HepG2 (cell line): ENCODE measurements at regions not wholly inside any gene's neighbourhood (a gene's known extent, or its start where the extent isn't known, plus 50 kb on each side); places are given as distances from the start of the nearest gene placed in this dataset.

Source experiments
- ATAC-seq: fragments of 200-7000 bp; cut with Tn5 transposase; 3 replicates; pipeline ENCODE4 v1.9.1; 2020; ENCODE audit warnings: mild to moderate bottlenecking, moderate library complexity
- BruUV-seq: library from RNA; stranded (reverse); fragments of 400-500 nt; replicated peaks from 2 replicates; lab custom pipeline; 2021; lab: Mats Ljungman, UMichigan
- CTCF ChIA-PET: fragments of 300-600 bp; formaldehyde crosslinking; extraction: SDS; loops from one replicate; lab custom pipeline; 2021; ENCODE audit warnings: low total read pairs, inconsistent platforms, low intra/inter-chr PET ratio; lab: Yijun Ruan, JAX
- POLR2A ChIA-PET: fragments of 350-600 bp; sonication (Branson Sonifier 250); formaldehyde crosslinking; loops from one replicate; lab custom pipeline; 2020; ENCODE audit warnings: antibody characterized with exemption, inconsistent platforms; lab: Yijun Ruan, JAX
- DNase-seq: peaks from one replicate; pipeline ENCODE4 v3.0.0-alpha.2; 2015; ENCODE audit warnings: low spot score
- FAIRE-seq: peaks from 3 replicates; lab custom pipeline; 2011; peaks lifted over from hg19 to GRCh38; lab: Jason Lieb, UNC
- H2AFZ ChIP-seq: one replicate; pipeline ENCODE4 v1.6.1; 2011; ENCODE audit warnings: low read length, inconsistent platforms
- H3K27ac ChIP-seq: fragments of 300-600 bp; 3 replicates; pipeline ENCODE4 v1.8.0; 2011; ENCODE audit warnings: mixed run types, mild to moderate bottlenecking, mixed read lengths, low read length, inconsistent platforms; ENCODE audit not compliant: insufficient read depth; ENCODE audit errors: extremely low read length
- H3K27me3 ChIP-seq, 2 experiments: fragments of 200-600 bp in 1 of 2; 2 replicates in 1 of 2; 3 replicates in 1 of 2; pipeline versions ENCODE4 v1.6.0 to v1.8.0; 2011; ENCODE audit warnings: low read length in 2 of 2, mild to moderate bottlenecking in 2 of 2, moderate library complexity in 2 of 2, inconsistent platforms in 1 of 2; ENCODE audit not compliant: insufficient read depth in 2 of 2, control insufficient read depth in 1 of 2
- H3K36me3 ChIP-seq, 2 experiments: fragments of 200-600 bp in 1 of 2; replicated peaks in 1 of 2; 2 replicates in 1 of 2; 3 replicates in 1 of 2; pipeline versions ENCODE4 v1.5.1 to v1.8.0; 2011; ENCODE audit warnings: low read length in 2 of 2, inconsistent platforms in 1 of 2; ENCODE audit not compliant: insufficient read depth in 2 of 2, control insufficient read depth in 1 of 2
- H3K4me1 ChIP-seq: 2 replicates; pipeline ENCODE4 v1.5.1; 2012; ENCODE audit warnings: low read length, inconsistent platforms; ENCODE audit not compliant: insufficient read depth
- H3K4me2 ChIP-seq: 2 replicates; pipeline ENCODE4 v1.6.0; 2011; ENCODE audit warnings: low read depth, low read length, inconsistent platforms
- H3K4me3 ChIP-seq, 3 experiments: fragments of 200-600 bp in 1 of 3; sonication (generic), shearing (Covaris generic) in 1 of 3; replicated peaks in 1 of 3; 2 replicates each; pipeline ENCODE4 v1.5.1; 2011 to 2016; ENCODE audit warnings: low read length in 3 of 3, inconsistent platforms in 2 of 3, low read depth in 2 of 3, mild to moderate bottlenecking in 2 of 3, control low read depth in 1 of 3, mixed read lengths in 1 of 3; ENCODE audit not compliant: insufficient read depth in 1 of 3
- H3K79me2 ChIP-seq: one replicate; pipeline ENCODE4 v1.6.1; 2011; ENCODE audit warnings: low read length, inconsistent platforms; ENCODE audit not compliant: insufficient read depth
- H3K9ac ChIP-seq: 2 replicates; pipeline ENCODE4 v1.6.0; 2011; ENCODE audit warnings: mild to moderate bottlenecking, low read depth, low read length, inconsistent platforms; ENCODE audit not compliant: insufficient read depth
- H3K9me3 ChIP-seq: 2 replicates; pipeline ENCODE4 v1.5.1; 2012; ENCODE audit warnings: mild to moderate bottlenecking, low read length
- H4K20me1 ChIP-seq: 2 replicates; pipeline ENCODE4 v1.6.0; 2011; ENCODE audit warnings: inconsistent platforms, mild to moderate bottlenecking, low read length, moderate library complexity; ENCODE audit not compliant: insufficient read depth
- CEBPG ChIP-seq: IDR thresholded peaks from 2 replicates; pipeline ENCODE4 v1.6.1; 2016
- KDM5B ChIP-seq: sonication (generic); formaldehyde crosslinking; IDR thresholded peaks from 2 replicates; pipeline ENCODE4 v1.4.0; 2020; ENCODE audit warnings: missing genetic modification reagents, mild to moderate bottlenecking, borderline replicate concordance
- NFIB ChIP-seq: sonication (generic); formaldehyde crosslinking; IDR thresholded peaks from 2 replicates; pipeline ENCODE4 v1.9.0; 2021; ENCODE audit warnings: missing genetic modification reagents, mild to moderate bottlenecking, borderline replicate concordance
- PRMT3 ChIP-seq: sonication (generic); formaldehyde crosslinking; IDR thresholded peaks from 2 replicates; pipeline ENCODE4 v1.8.1; 2022; ENCODE audit warnings: low read depth, mild to moderate bottlenecking, moderate library complexity, missing genetic modification reagents, borderline replicate concordance
- SIX4 ChIP-seq: sonication (generic); formaldehyde crosslinking; IDR thresholded peaks from 2 replicates; pipeline ENCODE4 v1.4.0; 2020; ENCODE audit warnings: missing genetic modification reagents
- U2AF1 ChIP-seq: fragments of 200-400 bp; formaldehyde crosslinking; optimal IDR thresholded peaks from 2 replicates; pipeline ENCODE3; 2017; ENCODE audit warnings: mild to moderate bottlenecking, low read depth, low read length
- ZNF547 ChIP-seq: sonication (generic); formaldehyde crosslinking; IDR thresholded peaks from 2 replicates; pipeline ENCODE4 v1.5.1; 2020; ENCODE audit warnings: mild to moderate bottlenecking, missing genetic modification reagents
- ZNF75D ChIP-seq: sonication (generic); formaldehyde crosslinking; IDR thresholded peaks from 2 replicates; pipeline ENCODE4 v1.8.1; 2023; ENCODE audit warnings: missing genetic modification reagents, mild to moderate bottlenecking, borderline replicate concordance
- WGBS: methylation state at CpG from one replicate; pipeline ENCODE4 v1.1.6; 2017; ENCODE audit warnings: low lambda C conversion rate; 5-methylcytosine and 5-hydroxymethylcytosine counted together
- in situ Hi-C: cut with HindIII; loops from 2 replicates; pipeline ENCODE4 v1.10.0; 2017; ENCODE audit warnings: low pct_unique_long_range_greater_than_20kb; ENCODE audit not compliant: extremely low pct_ligation_motif_present
- intact Hi-C: fragments of 100-400 bp; cut with micrococcal nuclease; formaldehyde crosslinking; loops from one replicate; pipeline ENCODE4 v1.10.0; 2022; ENCODE audit not compliant: unreplicated experiment
- TF ChIP-seq, protein P1 (sequence below), 2 experiments: IDR thresholded peaks; 2 replicates each; pipeline ENCODE4 v1.6.1; 2011 to 2012; ENCODE audit warnings: low read length in 2 of 2, borderline replicate concordance in 1 of 2, low read depth in 1 of 2, mild to moderate bottlenecking in 1 of 2, moderate library complexity in 1 of 2

- in situ Hi-C loops, result no loop called here
- Histone ChIP-seq H4K20me1 (no peaks in the 10 kb centered on the region), H3K79me2 (no peaks in the 10 kb centered on the region), H3K9me3 (peaks cover 4% of the 10 kb centered on the region; the same call in 1 of the 2 replicates), H3K4me3 (no peak overlapping the region), H2AFZ (no peak overlapping the region), H3K36me3 (no peaks in the 10 kb centered on the region), H3K4me2 (no peak overlapping the region), H3K27me3 (peaks cover 4 to 33% of the 10 kb centered on the region in 2 experiments; a peak in 2 of 5 replicates), H3K4me1 (no peaks in the 10 kb centered on the region), H3K27ac (no peak overlapping the region), H3K9ac (no peak overlapping the region)
- ChIA-PET CTCF (no interaction called here), POLR2A (no interaction called here)
- ATAC-seq (peak; percentile 14; the same call in 2 of the 3 replicates), DNase-seq (no peak), FAIRE-seq (no peak)
- BruUV-seq, result no TSS peak
- intact Hi-C loops, result no loop called here
- no peak for TF ChIP-seq NFIB
- 20% methylated on average over 15 of the region's 17 CpGs for WGBS
Observed at GRCh38 chr6:169896826-169897456, 145.5 kb downstream of the ERMARD start.

DNA sequence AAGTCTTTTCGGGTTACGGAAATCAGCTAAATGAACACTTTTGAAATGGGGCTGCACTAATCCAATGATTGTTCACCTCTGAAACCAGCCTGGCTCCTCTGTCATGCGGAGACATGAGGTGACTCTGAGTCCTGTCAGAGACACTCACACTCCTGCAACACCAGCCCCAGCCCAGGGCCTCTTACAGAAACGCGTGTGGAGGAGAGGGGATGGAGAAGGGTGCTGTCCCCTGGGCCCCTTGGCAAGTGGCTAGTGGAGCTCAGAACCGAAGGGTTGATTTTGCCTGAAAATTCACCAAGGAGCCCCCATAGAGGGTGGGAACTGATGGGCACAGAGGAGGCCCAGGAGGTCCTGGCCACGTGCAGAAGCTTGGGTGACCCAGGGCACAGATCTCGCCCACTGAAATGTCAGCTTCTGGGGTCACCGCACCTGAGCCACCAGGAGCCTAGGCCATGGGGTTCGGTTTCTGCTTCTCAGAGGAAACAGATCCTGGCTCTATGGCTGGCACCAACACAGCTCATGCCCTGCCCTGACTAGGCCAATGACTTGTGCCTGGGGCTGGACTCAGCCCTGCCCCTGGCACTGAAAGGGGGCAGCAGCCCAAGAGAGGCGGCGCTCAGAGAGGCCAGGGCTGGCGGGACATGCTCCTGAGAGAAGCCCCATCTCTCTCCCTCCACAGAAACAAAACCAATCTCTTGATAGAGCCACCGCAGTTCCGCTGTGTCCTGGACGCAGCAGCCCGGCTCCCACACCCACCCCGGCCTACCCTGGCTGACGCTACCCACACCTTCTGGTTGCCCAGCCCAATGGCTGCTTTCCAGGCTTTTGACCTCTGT is 144.7 kb downstream of the ERMARD start:
- H3K9me3 ChIP-seq, result peaks cover 2% of the 10 kb centered on the region; the same call in 1 of the 2 replicates
- no peak for TF ChIP-seq SIX4
- TF ChIP-seq, protein P1, sequence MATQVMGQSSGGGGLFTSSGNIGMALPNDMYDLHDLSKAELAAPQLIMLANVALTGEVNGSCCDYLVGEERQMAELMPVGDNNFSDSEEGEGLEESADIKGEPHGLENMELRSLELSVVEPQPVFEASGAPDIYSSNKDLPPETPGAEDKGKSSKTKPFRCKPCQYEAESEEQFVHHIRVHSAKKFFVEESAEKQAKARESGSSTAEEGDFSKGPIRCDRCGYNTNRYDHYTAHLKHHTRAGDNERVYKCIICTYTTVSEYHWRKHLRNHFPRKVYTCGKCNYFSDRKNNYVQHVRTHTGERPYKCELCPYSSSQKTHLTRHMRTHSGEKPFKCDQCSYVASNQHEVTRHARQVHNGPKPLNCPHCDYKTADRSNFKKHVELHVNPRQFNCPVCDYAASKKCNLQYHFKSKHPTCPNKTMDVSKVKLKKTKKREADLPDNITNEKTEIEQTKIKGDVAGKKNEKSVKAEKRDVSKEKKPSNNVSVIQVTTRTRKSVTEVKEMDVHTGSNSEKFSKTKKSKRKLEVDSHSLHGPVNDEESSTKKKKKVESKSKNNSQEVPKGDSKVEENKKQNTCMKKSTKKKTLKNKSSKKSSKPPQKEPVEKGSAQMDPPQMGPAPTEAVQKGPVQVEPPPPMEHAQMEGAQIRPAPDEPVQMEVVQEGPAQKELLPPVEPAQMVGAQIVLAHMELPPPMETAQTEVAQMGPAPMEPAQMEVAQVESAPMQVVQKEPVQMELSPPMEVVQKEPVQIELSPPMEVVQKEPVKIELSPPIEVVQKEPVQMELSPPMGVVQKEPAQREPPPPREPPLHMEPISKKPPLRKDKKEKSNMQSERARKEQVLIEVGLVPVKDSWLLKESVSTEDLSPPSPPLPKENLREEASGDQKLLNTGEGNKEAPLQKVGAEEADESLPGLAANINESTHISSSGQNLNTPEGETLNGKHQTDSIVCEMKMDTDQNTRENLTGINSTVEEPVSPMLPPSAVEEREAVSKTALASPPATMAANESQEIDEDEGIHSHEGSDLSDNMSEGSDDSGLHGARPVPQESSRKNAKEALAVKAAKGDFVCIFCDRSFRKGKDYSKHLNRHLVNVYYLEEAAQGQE (IDR thresholded peaks at IDR 0.05; ENCODE audit: borderline replicate concordance in 1 of 2, low read depth in 1 of 2, low read length in 2 of 2), result no peak
- TF ChIP-seq ZNF547 (CRISPR knock-in tag), result no peak
- TF ChIP-seq U2AF1, result no peak
- no peak for TF ChIP-seq ZNF75D (CRISPR knock-in tag)
- TF ChIP-seq CEBPG (CRISPR knock-in tag), result no peak
- TF ChIP-seq KDM5B (CRISPR knock-in tag), result no peak
- TF ChIP-seq PRMT3 (CRISPR knock-in tag), result no peak
- no peaks in the 10 kb centered on the region for H4K20me1 ChIP-seq
- POLR2A ChIA-PET, result no interaction called here
- H3K27me3 ChIP-seq, result peaks cover 4 to 33% of the 10 kb centered on the region in 2 experiments; a peak in 2 of 5 replicates
- ATAC-seq (no peak), FAIRE-seq (no peak), DNase-seq (no peak)
- no peak overlapping the region for H2AFZ ChIP-seq
- H3K9ac ChIP-seq, result no peak overlapping the region
- H3K27ac ChIP-seq, result no peak overlapping the region
- H3K79me2 ChIP-seq, result no peaks in the 10 kb centered on the region
- 35% methylated on average over 14 of the region's 19 CpGs for WGBS
- CTCF ChIA-PET, result no interaction called here
- H3K4me2 ChIP-seq, result no peak overlapping the region
- H3K36me3 ChIP-seq, result no peaks in the 10 kb centered on the region
- H3K4me1 ChIP-seq, result no peaks in the 10 kb centered on the region
- intact Hi-C loops, result no loop called here
- in situ Hi-C loops, result no loop called here
- no peak overlapping the region for H3K4me3 ChIP-seq
- BruUV-seq, result no TSS peak
